GM12878 (cell line): ENCODE measurements at regions not wholly inside any gene's neighbourhood (a gene's known extent, or its start where the extent isn't known, plus 50 kb on each side); places are given as distances from the start of the nearest gene placed in this dataset.

Source experiments
- ATAC-seq: fragments of 200-7000 bp; cut with Tn5 transposase; 3 replicates; pipeline ENCODE4 v1.9.1; 2020; ENCODE audit warnings: mild to moderate bottlenecking, moderate library complexity
- BruUV-seq: library from RNA; stranded (reverse); fragments of 400-500 nt; replicated peaks from 2 replicates; lab custom pipeline; 2021; lab: Mats Ljungman, UMichigan
- CTCF ChIA-PET: fragments of 300-600 bp; sonication (Branson Sonifier 250); formaldehyde crosslinking; extraction: SDS; loops from one replicate; lab custom pipeline; 2021; ENCODE audit warnings: inconsistent platforms; lab: Yijun Ruan, JAX
- POLR2A ChIA-PET: fragments of 350-600 bp; formaldehyde crosslinking; extraction: SDS; loops from one replicate; lab custom pipeline; 2021; ENCODE audit warnings: inconsistent platforms; lab: Charles Lee
- RAD21 ChIA-PET: fragments of 300-600 bp; sonication (Branson Sonifier 250); formaldehyde crosslinking; loops from one replicate; lab custom pipeline; 2023; ENCODE audit warnings: antibody characterized with exemption; ENCODE audit not compliant: unreplicated experiment; lab: Charles Lee
- SMC1A ChIA-PET: fragments of 300-600 bp; sonication (Branson Sonifier 250); formaldehyde crosslinking; loops from one replicate; lab custom pipeline; 2023; ENCODE audit not compliant: unreplicated experiment, uncharacterized antibody; lab: Charles Lee
- DNase-seq: peaks from one replicate; pipeline ENCODE4 v3.0.0-alpha.2; 2011; ENCODE audit warnings: low read depth, low spot score
- FAIRE-seq: peaks from 3 replicates; lab custom pipeline; 2011; peaks lifted over from hg19 to GRCh38; lab: Jason Lieb, UNC
- H2AFZ ChIP-seq: 2 replicates; pipeline ENCODE4 v1.6.0; 2011; ENCODE audit warnings: low read depth, low read length, control low read depth; ENCODE audit not compliant: control insufficient read depth
- H3K27ac ChIP-seq: 2 replicates; pipeline ENCODE4 v1.5.1; 2011; ENCODE audit warnings: control low read depth; ENCODE audit not compliant: control insufficient read depth, insufficient read depth
- H3K27me3 ChIP-seq, 2 experiments: replicated peaks in 1 of 2; 2 replicates each; pipeline versions ENCODE4 v1.6.0 to v1.6.1; 2011; ENCODE audit warnings: low read length in 1 of 2; ENCODE audit not compliant: control insufficient read depth in 2 of 2, insufficient read depth in 2 of 2
- H3K36me3 ChIP-seq, 2 experiments: 2 replicates each; pipeline ENCODE4 v1.5.1; 2011; ENCODE audit warnings: low read length in 1 of 2; ENCODE audit not compliant: control insufficient read depth in 2 of 2, insufficient read depth in 2 of 2
- H3K4me1 ChIP-seq: 2 replicates; pipeline ENCODE4 v1.6.1; 2011; ENCODE audit warnings: mild to moderate bottlenecking, low read length, moderate library complexity, mixed read lengths; ENCODE audit not compliant: control insufficient read depth, insufficient read depth
- H3K4me2 ChIP-seq: 2 replicates; pipeline ENCODE4 v1.6.0; 2011; ENCODE audit warnings: control low read depth; ENCODE audit not compliant: control insufficient read depth, insufficient read depth
- H3K4me3 ChIP-seq: fragments of 200-600 bp; sonication (generic); 2 replicates; pipeline ENCODE4 v1.5.1; 2016
- H3K79me2 ChIP-seq: 2 replicates; pipeline ENCODE4 v1.6.0; 2011; ENCODE audit warnings: low read length; ENCODE audit not compliant: control insufficient read depth, insufficient read depth
- H3K9ac ChIP-seq: 2 replicates; pipeline ENCODE4 v1.8.0; 2011; ENCODE audit warnings: low read length, control low read depth, mixed read lengths; ENCODE audit not compliant: control insufficient read depth, insufficient read depth
- H3K9me3 ChIP-seq: replicated peaks from 3 replicates; pipeline ENCODE4 v1.5.1; 2011; ENCODE audit warnings: mild to moderate bottlenecking, low read length; ENCODE audit not compliant: control insufficient read depth, insufficient read depth
- H4K20me1 ChIP-seq: 2 replicates; pipeline ENCODE4 v1.6.0; 2011; ENCODE audit not compliant: control insufficient read depth, insufficient read depth
- BCL11A ChIP-seq: IDR thresholded peaks from 2 replicates; pipeline ENCODE4 v1.6.1; 2011; ENCODE audit warnings: low read depth, low read length
- DPF2 ChIP-seq: fragments of 450-650 bp; IDR thresholded peaks from 2 replicates; pipeline ENCODE4 v1.6.1; 2017; ENCODE audit warnings: mild to moderate bottlenecking
- IRF4 ChIP-seq: IDR thresholded peaks from 2 replicates; pipeline ENCODE4 v1.6.1; 2011; ENCODE audit warnings: low read depth, low read length
- KDM1A ChIP-seq: fragments of 200-600 bp; sonication (generic); IDR thresholded peaks from 2 replicates; pipeline ENCODE4 v1.6.1; 2016; ENCODE audit warnings: borderline replicate concordance
- MXI1 ChIP-seq: fragments of 150-350 bp; IDR thresholded peaks from 2 replicates; pipeline ENCODE4 v1.6.1; 2011; ENCODE audit warnings: low read depth, mild to moderate bottlenecking, inconsistent platforms, low read length, improper control_type of control experiment
- NKRF ChIP-seq: fragments of 450-650 bp; conservative IDR thresholded peaks from 2 replicates; pipeline ENCODE4 v1.6.1; 2017; ENCODE audit warnings: mild to moderate bottlenecking, moderate library complexity
- RAD51 ChIP-seq: fragments of 450-650 bp; IDR thresholded peaks from 2 replicates; pipeline ENCODE4 v1.6.1; 2016; ENCODE audit warnings: moderate library complexity, mild to moderate bottlenecking, inconsistent platforms
- RELA ChIP-seq: fragments of 450-650 bp; IDR thresholded peaks from 2 replicates; pipeline ENCODE4 v1.8.0; 2014; ENCODE audit warnings: borderline replicate concordance; ENCODE audit not compliant: partially characterized antibody
- SIX5 ChIP-seq: IDR thresholded peaks from 2 replicates; pipeline ENCODE4 v1.6.1; 2011; ENCODE audit warnings: mild to moderate bottlenecking, low read depth, low read length, moderate library complexity; ENCODE audit not compliant: severe bottlenecking
- in situ Hi-C: fragments of 300-500 bp; cut with MboI; formaldehyde crosslinking; loops from 9 replicates; pipeline ENCODE4 v1.14.3; 2018; ENCODE audit warnings: mixed read lengths
- intact Hi-C: fragments of 100-400 bp; cut with micrococcal nuclease; formaldehyde crosslinking; loops from one replicate; pipeline ENCODE4 v1.14.2; 2022; ENCODE audit not compliant: unreplicated experiment

- Histone ChIP-seq H4K20me1 (no peaks in the 10 kb centered on the region), H3K27ac (no peak overlapping the region), H3K4me1 (no peaks in the 10 kb centered on the region), H3K36me3 (no peaks in the 10 kb centered on the region), H2AFZ (no peak overlapping the region), H3K4me3 (no peak overlapping the region), H3K9ac (no peak overlapping the region), H3K27me3 (no peaks in the 10 kb centered on the region), H3K4me2 (no peak overlapping the region), H3K9me3 (no peaks in the 10 kb centered on the region), H3K79me2 (no peaks in the 10 kb centered on the region)
- intact Hi-C loops (no loop called here), in situ Hi-C loops (no loop called here)
- TF ChIP-seq RELA (no peak), MXI1 (no peak), NKRF (no peak), IRF4 (no peak), KDM1A (no peak), DPF2 (no peak), RAD51 (no peak), SIX5 (no peak), BCL11A (no peak)
- FAIRE-seq (no peak), ATAC-seq (no peak), DNase-seq (no peak)
- ChIA-PET RAD21 (no interaction called here), SMC1A (no interaction called here), CTCF (no interaction called here), POLR2A (no interaction called here)
- BruUV-seq: no TSS peak
Measured at GRCh38 chr18:68241881-68242280, 473.0 kb downstream of the TMX3 start.
